Caco-2 (cell line): ENCODE measurements at regions not wholly inside any gene's neighbourhood (a gene's known extent, or its start where the extent isn't known, plus 50 kb on each side); places are given as distances from the start of the nearest gene placed in this dataset.

Source experiments
- BruUV-seq: library from RNA; stranded (reverse); fragments of 400-500 nt; replicated peaks from 2 replicates; lab custom pipeline; 2021; lab: Mats Ljungman, UMichigan
- CTCF ChIA-PET: fragments of 300-600 bp; sonication (Branson Sonifier 250); formaldehyde crosslinking; loops from one replicate; lab custom pipeline; 2022; ENCODE audit warnings: antibody characterized with exemption; lab: Charles Lee
- POLR2A ChIA-PET: fragments of 300-600 bp; sonication (Branson Sonifier 250); formaldehyde crosslinking; loops from one replicate; lab custom pipeline; 2022; ENCODE audit warnings: antibody characterized with exemption; lab: Charles Lee
- DNase-seq, 2 experiments: peaks; one replicate each; pipeline versions ENCODE4 v3.0.0 to v3.0.0-alpha.2; 2020 to 2022
- H3K27me3 ChIP-seq: replicated peaks from 2 replicates; pipeline ENCODE4 v1.6.0; 2011; ENCODE audit warnings: low read length; ENCODE audit not compliant: control insufficient read depth, insufficient read depth
- H3K36me3 ChIP-seq: 2 replicates; pipeline ENCODE4 v1.5.1; 2011; ENCODE audit warnings: low read length; ENCODE audit not compliant: control insufficient read depth, insufficient read depth
- H3K4me1 ChIP-seq: fragments of 250-450 bp; sonication (Bioruptor Pico); 2 replicates; pipeline ENCODE4 v1.5.1; 2020; ENCODE audit warnings: mild to moderate bottlenecking
- H3K4me3 ChIP-seq: 2 replicates; pipeline ENCODE4 v1.5.1; 2011; ENCODE audit warnings: low read depth, mild to moderate bottlenecking, control low read depth, low read length
- H3K9me3 ChIP-seq: fragments of 250-450 bp; sonication (Bioruptor Pico); 2 replicates; pipeline ENCODE4 v1.5.1; 2020; ENCODE audit warnings: mild to moderate bottlenecking, moderate library complexity
- H3K27ac Mint-ChIP-seq: one replicate; pipeline ENCODE4 v1.8.0; 2022; ENCODE audit warnings: mixed read lengths; ENCODE audit not compliant: unreplicated experiment
- H3K27me3 Mint-ChIP-seq: one replicate; pipeline ENCODE4 v1.8.0; 2022; ENCODE audit warnings: mixed read lengths; ENCODE audit not compliant: insufficient read depth, unreplicated experiment
- H3K36me3 Mint-ChIP-seq: one replicate; pipeline ENCODE4 v1.8.0; 2022; ENCODE audit warnings: mild to moderate bottlenecking, mixed read lengths; ENCODE audit not compliant: insufficient read depth, unreplicated experiment
- H3K4me1 Mint-ChIP-seq: one replicate; pipeline ENCODE4 v1.8.0; 2022; ENCODE audit warnings: low read depth, mixed read lengths; ENCODE audit not compliant: unreplicated experiment
- H3K4me3 Mint-ChIP-seq: one replicate; pipeline ENCODE4 v1.8.0; 2022; ENCODE audit warnings: mild to moderate bottlenecking, moderate library complexity, mixed read lengths; ENCODE audit not compliant: unreplicated experiment
- H3K9me3 Mint-ChIP-seq: one replicate; pipeline ENCODE4 v1.8.0; 2022; ENCODE audit warnings: mixed read lengths; ENCODE audit not compliant: unreplicated experiment
- intact Hi-C: fragments of 100-400 bp; cut with micrococcal nuclease; formaldehyde crosslinking; loops from one replicate; pipeline ENCODE4 v1.10.0; 2022; ENCODE audit not compliant: unreplicated experiment
- TF ChIP-seq, protein P1 (sequence below), 2 experiments: fragments of 200-600 bp in 1 of 2; IDR thresholded peaks; 1 replicate in 1 of 2; 2 replicates in 1 of 2; pipeline versions ENCODE4 v1.5.1 to v1.8.0; 2011 to 2022; ENCODE audit warnings: antibody characterized with exemption in 1 of 2, control low read depth in 1 of 2, inconsistent platforms in 1 of 2, low read depth in 1 of 2, low read length in 1 of 2, mild to moderate bottlenecking in 1 of 2, moderate library complexity in 1 of 2; ENCODE audit not compliant: insufficient read depth in 1 of 2, severe bottlenecking in 1 of 2, unreplicated experiment in 1 of 2

DNA sequence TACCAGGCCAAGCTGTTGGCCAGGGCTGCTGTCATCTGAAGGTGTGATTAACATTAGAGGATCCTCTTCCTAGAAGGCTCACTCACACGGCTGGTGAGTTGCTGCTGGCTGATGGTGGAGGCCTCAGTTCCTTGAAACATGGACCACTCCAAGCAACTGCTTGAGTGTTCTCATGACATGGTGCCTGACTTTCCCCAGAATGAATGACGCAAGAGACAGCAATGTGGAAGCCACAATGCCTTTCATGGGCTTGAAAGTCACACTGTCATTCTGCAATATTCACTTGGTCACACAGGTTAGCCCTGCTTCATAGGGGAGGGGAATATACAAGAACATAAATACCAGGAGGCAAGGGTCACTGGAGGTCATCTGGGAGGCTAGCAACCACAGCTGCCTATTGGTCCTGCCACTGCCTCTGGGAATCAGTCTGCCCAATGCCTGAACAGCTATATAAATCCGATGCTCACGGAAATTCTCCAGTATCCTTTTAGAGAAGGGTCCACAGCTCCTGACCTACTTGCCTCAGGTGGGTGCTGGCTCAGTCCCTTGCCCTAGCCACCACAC, 97.1 kb upstream of the MAML3 start:
- BruUV-seq: no TSS peak
- POLR2A ChIA-PET: interaction anchor here (1.1 to 1.6 kb wide), 2 partner anchors 100 to 231 kb away, joined by 3 to 6 read pairs; no protein-coding TSS in a partner anchor
- Mint-ChIP-seq H3K9me3 (no peaks in the 10 kb centered on the region), H3K27me3 (no peaks in the 10 kb centered on the region), H3K4me1 (peaks cover 13% of the 10 kb centered on the region), H3K4me3 (no peak overlapping the region), H3K36me3 (no peaks in the 10 kb centered on the region), H3K27ac (peak overlapping the region; percentile 88)
- peaks cover 41% of the 10 kb centered on the region for H3K4me1 ChIP-seq
- CTCF ChIA-PET: interaction anchor here (1.1 to 3.6 kb wide), 2 partner anchors 97 to 238 kb away, joined by 3 to 23 read pairs; partner anchors contain the start of gene MAML3
- TF ChIP-seq, protein P1, sequence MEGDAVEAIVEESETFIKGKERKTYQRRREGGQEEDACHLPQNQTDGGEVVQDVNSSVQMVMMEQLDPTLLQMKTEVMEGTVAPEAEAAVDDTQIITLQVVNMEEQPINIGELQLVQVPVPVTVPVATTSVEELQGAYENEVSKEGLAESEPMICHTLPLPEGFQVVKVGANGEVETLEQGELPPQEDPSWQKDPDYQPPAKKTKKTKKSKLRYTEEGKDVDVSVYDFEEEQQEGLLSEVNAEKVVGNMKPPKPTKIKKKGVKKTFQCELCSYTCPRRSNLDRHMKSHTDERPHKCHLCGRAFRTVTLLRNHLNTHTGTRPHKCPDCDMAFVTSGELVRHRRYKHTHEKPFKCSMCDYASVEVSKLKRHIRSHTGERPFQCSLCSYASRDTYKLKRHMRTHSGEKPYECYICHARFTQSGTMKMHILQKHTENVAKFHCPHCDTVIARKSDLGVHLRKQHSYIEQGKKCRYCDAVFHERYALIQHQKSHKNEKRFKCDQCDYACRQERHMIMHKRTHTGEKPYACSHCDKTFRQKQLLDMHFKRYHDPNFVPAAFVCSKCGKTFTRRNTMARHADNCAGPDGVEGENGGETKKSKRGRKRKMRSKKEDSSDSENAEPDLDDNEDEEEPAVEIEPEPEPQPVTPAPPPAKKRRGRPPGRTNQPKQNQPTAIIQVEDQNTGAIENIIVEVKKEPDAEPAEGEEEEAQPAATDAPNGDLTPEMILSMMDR (IDR thresholded peaks at IDR 0.05; ENCODE audit: insufficient read depth in 1 of 2, low read depth in 1 of 2, low read length in 1 of 2, severe bottlenecking in 1 of 2, unreplicated experiment in 1 of 2): no peak
- H3K36me3 ChIP-seq: no peaks in the 10 kb centered on the region
- H3K9me3 ChIP-seq: no peaks in the 10 kb centered on the region
- intact Hi-C loops: loop anchor here (1.0 to 10.0 kb wide), 2 partner anchors 100 to 406 kb away; no protein-coding TSS in a partner anchor
- H3K27me3 ChIP-seq: no peaks in the 10 kb centered on the region
- peak; percentile 64 to 76 for DNase-seq
- no peak overlapping the region for H3K4me3 ChIP-seq

DNA sequence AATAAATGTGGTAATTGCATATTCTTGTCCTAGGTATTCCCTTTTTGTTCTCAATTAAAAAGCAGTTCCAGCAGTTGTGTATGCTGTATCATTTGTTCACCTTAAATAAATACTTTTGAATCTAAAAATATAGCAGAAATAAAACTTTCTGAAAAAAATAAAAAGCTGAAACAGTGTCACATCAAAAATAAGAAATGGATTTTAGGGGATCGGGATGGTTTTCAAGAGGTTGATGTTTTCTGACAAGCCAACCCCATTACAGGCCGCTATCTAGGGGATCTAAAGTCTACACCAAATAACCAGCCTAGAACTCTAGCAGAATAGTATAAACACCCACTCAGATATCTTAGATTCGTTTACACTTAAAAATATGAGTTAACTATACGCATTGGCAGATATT, 95.4 kb upstream of the MAML3 start:
- Mint-ChIP-seq H3K9me3 (no peaks in the 10 kb centered on the region), H3K27me3 (no peaks in the 10 kb centered on the region), H3K36me3 (no peaks in the 10 kb centered on the region), H3K27ac (no peak overlapping the region), H3K4me3 (no peak overlapping the region), H3K4me1 (peaks cover 13% of the 10 kb centered on the region)
- no TSS peak for BruUV-seq
- ChIA-PET POLR2A (no interaction called here), CTCF (no interaction called here)
- Histone ChIP-seq H3K4me3 (no peak overlapping the region), H3K27me3 (no peaks in the 10 kb centered on the region), H3K4me1 (peaks cover 30% of the 10 kb centered on the region), H3K9me3 (no peaks in the 10 kb centered on the region), H3K36me3 (no peaks in the 10 kb centered on the region)
- no peak for DNase-seq
- TF ChIP-seq, protein P1 (IDR thresholded peaks at IDR 0.05; ENCODE audit: insufficient read depth in 1 of 2, low read depth in 1 of 2, low read length in 1 of 2, severe bottlenecking in 1 of 2, unreplicated experiment in 1 of 2): no peak
- intact Hi-C loops: no loop called here

DNA sequence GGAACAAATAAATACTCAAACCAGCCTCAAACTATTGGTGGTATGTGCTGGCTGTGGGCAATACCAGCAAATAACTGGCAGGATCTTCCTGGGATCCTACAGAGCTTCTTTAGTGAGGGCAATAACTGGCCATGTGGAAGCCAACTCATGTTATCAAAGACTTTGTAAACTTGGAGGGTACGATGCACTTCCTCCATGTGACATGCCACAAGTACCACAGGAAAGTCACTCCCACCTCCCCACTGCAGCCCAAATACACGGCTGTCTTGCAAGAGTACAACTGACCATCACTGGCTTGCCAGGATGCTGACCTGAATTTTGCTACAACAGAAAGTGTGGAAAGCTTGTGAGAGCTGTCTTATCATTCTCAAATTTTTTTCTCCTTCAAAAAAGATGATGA, 93.3 kb upstream of the MAML3 start:
- H3K9me3 ChIP-seq: no peaks in the 10 kb centered on the region
- Mint-ChIP-seq H3K27me3 (no peaks in the 10 kb centered on the region), H3K4me1 (peaks cover 25% of the 10 kb centered on the region), H3K4me3 (no peak overlapping the region), H3K9me3 (no peaks in the 10 kb centered on the region), H3K36me3 (no peaks in the 10 kb centered on the region), H3K27ac (no peak overlapping the region)
- H3K36me3 ChIP-seq: no peaks in the 10 kb centered on the region
- no peak overlapping the region for H3K4me3 ChIP-seq
- intact Hi-C loops: no loop called here
- ChIA-PET CTCF (no interaction called here), POLR2A (no interaction called here)
- DNase-seq: no peak
- TF ChIP-seq, protein P1 (IDR thresholded peaks at IDR 0.05; ENCODE audit: insufficient read depth in 1 of 2, low read depth in 1 of 2, low read length in 1 of 2, severe bottlenecking in 1 of 2, unreplicated experiment in 1 of 2): no peak
- H3K4me1 ChIP-seq: peaks cover 19% of the 10 kb centered on the region
- H3K27me3 ChIP-seq: no peaks in the 10 kb centered on the region
- no TSS peak for BruUV-seq
